Retinal pigment epithelial cell (primary cell): ENCODE measurements at regions not wholly inside any gene's neighbourhood (a gene's known extent, or its start where the extent isn't known, plus 50 kb on each side); places are given as distances from the start of the nearest gene placed in this dataset.

Experiments
- DNase-seq: peaks from one replicate; pipeline ENCODE4 v3.0.0-alpha.2; 2010; ENCODE audit warnings: low read depth
- H3K4me3 ChIP-seq: 2 replicates; pipeline ENCODE4 v1.5.1; 2011; ENCODE audit warnings: mild to moderate bottlenecking, low read length, control low read depth, moderate library complexity
- TF ChIP-seq, protein P1 (sequence below): conservative IDR thresholded peaks from 2 replicates; pipeline ENCODE4 v1.5.1; 2011; ENCODE audit warnings: low read depth, low read length, control low read depth, inconsistent platforms

DNA sequence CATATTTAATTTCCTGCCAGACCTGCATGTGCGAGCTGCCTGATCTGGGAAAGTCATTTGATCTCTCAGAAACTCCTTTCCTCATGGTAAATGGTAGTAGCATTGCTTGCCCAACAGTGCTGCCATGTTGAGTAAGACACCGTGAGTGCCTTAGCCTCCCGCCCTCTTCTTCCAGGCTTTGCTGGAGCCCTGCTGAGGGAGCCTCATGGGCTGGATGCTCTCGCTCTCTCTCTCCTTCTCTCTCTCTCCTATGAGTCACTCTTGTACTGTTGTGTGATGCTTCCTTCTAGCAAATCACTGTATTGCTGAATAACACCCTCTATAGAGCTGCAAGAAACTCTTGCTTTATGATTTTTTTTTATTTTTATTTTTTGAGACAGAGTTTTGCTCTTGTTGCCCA, 365.5 kb downstream of the UQCRFS1 start:
- TF ChIP-seq, protein P1, sequence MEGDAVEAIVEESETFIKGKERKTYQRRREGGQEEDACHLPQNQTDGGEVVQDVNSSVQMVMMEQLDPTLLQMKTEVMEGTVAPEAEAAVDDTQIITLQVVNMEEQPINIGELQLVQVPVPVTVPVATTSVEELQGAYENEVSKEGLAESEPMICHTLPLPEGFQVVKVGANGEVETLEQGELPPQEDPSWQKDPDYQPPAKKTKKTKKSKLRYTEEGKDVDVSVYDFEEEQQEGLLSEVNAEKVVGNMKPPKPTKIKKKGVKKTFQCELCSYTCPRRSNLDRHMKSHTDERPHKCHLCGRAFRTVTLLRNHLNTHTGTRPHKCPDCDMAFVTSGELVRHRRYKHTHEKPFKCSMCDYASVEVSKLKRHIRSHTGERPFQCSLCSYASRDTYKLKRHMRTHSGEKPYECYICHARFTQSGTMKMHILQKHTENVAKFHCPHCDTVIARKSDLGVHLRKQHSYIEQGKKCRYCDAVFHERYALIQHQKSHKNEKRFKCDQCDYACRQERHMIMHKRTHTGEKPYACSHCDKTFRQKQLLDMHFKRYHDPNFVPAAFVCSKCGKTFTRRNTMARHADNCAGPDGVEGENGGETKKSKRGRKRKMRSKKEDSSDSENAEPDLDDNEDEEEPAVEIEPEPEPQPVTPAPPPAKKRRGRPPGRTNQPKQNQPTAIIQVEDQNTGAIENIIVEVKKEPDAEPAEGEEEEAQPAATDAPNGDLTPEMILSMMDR: no peak
- no peak overlapping the region for H3K4me3 ChIP-seq
- no peak for DNase-seq

DNA sequence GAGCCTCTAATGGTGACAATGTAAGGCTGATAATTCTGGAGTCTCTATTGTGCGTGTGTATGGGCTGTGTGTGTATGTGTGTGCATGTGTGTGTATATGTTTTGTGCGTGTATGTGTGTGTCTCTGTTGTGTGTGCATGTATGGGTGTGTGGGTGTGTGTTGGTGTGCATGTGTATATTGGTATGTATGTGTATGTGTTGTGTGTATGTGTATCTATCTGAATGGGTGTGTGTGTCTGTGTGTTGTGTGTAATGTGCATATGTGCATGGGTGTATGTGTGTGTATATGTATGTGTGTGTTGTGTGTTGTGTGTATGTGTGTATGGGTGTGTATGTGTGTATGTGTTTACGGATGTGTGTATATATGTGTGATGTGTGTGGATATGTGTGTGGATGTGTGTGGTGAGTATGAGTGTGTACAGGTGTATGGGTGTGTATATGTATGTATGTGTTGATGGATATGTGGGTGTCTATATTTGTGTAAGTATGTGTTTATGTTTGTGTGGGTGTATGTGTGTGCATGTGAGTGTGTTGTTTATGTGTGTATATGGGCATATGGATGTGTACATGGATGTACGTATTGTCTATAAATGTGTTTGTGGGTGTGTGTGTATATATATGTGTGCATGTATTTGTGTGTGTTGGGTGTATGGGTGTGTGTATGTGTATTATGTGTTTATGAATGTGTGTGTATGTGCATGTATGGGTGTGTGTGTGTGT, 366.7 kb downstream of the UQCRFS1 start:
- H3K4me3 ChIP-seq: no peak overlapping the region
- DNase-seq: no peak
- TF ChIP-seq, protein P1: no peak

- TF ChIP-seq, protein P1: no peak
- H3K4me3 ChIP-seq: no peak overlapping the region
- no peak for DNase-seq
Observed at GRCh38 chr19:28843761-28844492, 369.0 kb downstream of the UQCRFS1 start.

DNA sequence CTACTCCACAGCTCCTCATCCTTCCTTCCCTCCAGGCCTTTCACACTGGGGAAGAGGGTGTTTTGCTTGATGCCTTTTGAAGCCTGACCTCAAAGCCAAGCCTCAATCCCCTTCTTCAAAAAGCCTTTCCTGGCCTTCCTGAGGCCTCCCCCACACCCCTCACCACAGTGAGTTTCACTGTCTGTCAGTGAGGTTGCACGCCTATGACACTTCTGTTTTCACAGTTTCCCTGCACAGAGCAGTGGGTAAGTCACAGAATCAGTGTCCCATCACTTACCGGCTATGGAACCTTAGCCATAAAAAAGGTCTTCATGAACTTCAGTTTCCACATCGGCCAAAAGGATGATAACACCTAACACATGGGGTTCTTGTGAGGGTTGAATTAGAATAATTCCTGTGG, 371.4 kb downstream of the UQCRFS1 start:
- no peak for DNase-seq
- TF ChIP-seq, protein P1: no peak
- H3K4me3 ChIP-seq: no peak overlapping the region

- DNase-seq: no peak
Observed at GRCh38 chr19:28840891-28841290, 372.1 kb downstream of the UQCRFS1 start.

DNA sequence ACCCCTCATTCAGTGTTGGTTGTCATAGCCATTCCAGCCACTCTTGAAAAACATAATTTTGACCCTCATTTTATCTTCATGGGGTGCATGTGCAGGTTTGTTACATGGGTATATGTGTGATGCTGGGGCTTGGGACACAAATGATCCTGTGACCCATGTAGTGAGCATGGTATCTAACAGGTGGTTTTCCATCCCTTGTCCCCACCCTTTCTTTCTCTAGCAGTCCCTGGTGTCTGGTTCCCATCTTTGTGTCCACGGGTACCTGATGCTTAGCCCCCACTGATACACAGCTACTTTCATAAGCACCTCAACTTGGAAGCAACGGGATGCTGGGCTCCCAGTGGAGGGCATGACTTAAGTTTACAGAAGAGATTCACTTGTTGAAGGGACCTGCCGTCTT, 373.5 kb downstream of the UQCRFS1 start:
- no peak overlapping the region for H3K4me3 ChIP-seq
- TF ChIP-seq, protein P1: no peak
- no peak for DNase-seq

More at GRCh38 chr19:28840891-28841290, 372.1 kb downstream of the UQCRFS1 start:
- no peak overlapping the region for H3K4me3 ChIP-seq
- TF ChIP-seq, protein P1: no peak

DNA sequence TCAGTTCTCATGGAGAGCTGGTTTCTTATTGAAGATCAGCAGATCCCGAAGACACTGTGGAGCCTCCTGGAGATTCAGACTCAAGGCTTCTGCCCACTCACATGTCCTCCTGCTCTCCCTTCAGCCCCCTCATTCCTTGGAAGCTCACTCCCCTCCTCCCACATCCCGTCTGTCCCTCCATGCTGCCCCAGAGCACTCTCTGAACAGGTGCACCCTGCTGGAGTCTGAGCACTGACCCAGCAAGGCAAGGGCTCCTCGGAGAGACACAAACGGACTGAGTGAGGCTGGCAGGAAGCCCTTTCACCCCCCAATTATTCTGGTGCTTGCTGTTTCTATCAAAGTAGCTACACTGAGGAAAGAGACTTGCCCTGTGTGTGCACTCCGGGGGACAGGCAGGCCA, 374.0 kb downstream of the UQCRFS1 start:
- no peak for DNase-seq
- TF ChIP-seq, protein P1: no peak
- H3K4me3 ChIP-seq: no peak overlapping the region
